ENCODE measurements at regions not wholly inside any gene's neighbourhood (a gene's known extent, or its start where the extent isn't known, plus 50 kb on each side); places are given as distances from the start of the nearest gene placed in this dataset.

DNA sequence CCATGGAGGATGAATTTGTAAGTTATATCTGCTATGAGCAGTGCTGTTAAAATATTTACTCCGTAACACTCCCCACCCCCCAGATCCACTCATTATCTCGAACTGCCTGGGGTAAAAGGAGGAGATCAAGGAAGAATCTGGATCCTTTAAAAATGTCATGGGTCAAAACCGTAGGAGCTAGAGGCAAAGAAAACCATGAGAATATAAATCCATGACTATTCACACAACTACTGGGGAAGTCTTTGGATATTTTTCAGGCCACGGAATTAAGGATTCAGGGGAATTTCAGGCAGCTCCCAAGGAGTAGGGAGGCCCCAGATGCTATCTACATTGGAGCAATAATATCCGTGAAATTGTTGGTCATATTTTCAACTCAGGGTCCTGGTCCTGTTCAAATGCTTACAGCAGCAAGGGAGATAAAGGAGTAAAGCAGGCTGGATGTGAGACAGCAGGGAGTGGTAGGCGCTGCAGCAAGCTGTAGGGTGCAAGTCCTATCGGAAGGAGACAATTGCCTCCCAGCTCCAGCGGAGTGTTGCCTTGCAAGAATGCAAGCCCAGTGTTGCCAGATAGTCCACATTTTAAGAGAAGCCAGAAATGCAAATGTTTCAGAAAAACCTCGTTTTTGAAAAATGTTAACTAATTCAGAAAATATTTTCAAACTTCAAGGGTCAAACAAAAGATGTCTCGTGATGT, 116.2 kb upstream of the KIT start:
- no peak for DNase-seq (ENCODE audit: low read depth in 4 of 4, low spot score in 3 of 4)

DNA sequence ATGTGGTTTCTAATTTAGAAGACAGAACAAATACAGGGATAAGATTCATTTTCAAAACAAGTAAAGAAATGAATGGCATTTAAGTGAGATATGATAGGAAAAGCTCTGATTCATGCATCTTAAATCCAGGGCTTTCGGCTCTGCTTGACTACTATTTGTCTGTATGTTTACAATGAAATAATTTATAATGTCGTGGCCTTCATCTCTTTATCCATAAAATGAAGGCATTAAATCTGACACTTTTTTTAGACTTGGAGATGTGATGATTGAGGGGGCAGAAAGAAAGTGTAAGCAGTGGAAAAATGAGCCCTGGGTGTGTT, 115.7 kb upstream of the KIT start:
- no peak for DNase-seq (ENCODE audit: low read depth in 4 of 4, low spot score in 3 of 4)

DNA sequence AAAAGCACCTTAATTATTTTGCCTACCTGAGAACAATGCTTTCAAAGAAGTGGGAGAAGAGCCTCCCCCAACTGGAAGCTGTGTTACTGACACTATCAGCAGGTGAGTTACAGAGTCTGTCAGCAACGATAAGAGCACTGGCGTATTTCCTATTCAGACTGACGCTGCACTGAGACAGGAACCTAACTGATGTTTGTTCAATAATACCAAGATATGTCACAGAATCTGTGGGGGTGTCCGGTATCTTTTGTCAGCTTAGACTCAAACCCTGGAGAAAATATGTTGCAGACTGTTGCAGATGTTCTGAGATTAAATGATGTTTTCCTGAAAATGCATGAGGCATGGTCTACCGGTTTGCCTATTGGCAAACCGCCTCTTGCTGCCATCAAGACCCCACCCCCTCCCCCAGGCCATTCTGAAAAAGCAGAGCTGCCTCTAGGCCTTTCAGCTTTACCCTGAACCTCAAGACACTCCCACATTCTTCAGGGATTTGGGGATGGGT, 115.2 kb upstream of the KIT start:
- no peak for DNase-seq (ENCODE audit: low read depth in 4 of 4, low spot score in 3 of 4)

DNA sequence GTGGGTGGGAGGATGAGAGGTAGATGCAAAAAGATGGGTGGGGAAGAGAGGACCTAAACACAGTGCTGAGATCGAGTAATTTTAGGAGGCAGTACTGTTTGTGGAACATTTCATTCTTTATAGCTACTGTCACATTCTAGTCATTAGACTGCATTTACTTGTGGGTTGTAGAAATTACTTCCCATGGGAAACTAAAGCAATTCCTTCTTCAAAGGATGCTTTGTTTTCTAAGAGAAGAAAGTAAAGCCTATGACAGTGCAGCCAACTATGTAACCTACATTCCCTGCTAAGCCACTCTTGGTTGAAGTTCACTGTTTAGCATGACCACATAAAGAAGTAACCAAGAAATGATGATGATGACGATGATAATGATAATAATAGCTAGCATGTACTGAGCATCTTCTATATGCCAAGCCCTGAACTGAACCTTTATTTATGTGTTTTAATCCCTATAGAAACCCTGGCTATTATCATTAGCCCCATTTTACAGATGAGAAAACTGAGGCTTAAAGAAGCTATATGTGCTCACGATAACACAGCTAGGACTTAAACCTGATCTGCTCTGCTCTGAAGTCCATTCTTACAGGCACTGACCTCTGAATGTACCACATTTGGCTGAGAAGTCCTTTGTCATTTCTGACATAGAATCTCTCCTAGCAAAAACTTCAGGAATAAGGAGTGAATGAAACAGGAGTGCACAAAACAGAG, 114.5 kb upstream of the KIT start:
- DNase-seq (ENCODE audit: low read depth in 4 of 4, low spot score in 3 of 4) = no peak

DNA sequence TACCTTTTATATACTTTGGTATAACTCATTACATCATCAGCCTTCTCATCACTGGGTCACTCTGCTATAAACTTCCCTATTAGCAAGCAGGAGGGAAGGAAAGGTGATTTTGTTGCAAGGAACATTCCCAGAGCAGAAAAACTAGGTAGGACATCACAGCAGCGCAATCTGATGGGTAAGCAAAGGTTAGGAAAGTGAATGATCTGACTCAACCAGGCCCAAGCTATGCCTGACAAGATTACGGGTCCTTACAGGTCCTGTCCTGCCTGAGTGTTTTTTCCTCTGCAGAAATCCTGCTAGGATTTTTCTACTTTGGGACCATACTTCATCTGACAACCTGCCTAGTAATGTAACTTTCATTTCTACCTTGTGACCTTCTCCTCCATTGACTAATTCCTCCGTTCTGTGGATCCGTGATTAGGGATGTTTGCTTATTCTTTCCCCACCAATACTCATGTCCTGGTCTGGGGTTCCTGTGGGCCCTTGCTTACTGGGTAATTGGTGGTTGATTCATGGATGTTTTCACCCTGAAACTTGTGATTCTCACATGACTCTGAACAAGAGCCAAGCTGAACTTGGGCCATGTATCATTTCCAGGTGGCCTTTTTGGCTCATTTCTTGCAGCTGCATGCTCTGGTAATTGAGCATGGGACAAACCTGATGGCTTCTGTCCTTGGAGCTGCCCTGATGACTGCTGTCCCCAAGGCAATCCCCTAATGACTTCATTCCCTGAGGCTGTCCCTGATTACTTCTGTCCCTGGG, 111.9 kb upstream of the KIT start:
- no peak for DNase-seq (ENCODE audit: low read depth in 4 of 4, low spot score in 3 of 4)

DNA sequence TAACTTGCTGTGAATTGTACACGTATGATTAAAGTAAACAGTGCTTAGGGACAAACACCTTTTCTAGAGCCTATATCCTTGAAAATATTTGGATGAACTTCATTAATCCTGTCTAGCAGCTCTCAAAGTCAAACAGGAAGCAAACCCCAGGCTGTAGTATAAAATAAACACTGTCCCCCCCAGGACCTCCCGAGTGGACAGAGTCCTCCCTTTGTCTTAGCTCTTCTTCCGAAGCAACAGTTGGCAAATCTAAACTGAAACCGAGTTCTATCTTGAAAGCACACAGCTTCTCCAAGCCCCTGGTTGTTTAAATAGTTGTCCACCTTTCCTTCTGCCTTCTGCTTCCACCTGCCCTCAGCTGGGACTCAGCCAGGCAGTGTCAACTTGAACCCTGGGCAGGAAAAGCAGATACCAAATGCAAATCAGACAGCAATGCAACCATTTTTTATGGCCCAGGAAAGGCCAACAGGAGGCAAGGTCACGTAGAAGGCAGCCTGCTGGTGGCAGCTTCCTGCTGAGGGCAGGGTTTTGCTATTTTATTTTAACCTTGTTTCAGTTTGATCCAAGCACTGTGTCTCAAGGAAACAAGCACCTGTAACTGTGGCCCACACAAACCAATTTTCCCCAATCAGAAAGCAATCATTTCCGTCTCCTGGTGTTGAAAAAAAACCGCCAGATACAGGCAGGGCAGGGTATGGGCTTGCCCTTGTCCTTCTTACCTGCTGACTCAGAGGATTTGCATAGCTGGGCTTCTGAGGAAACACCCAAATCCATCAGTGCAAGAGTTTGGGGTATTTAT, 110.3 kb upstream of the KIT start:
- DNase-seq (ENCODE audit: low read depth in 4 of 4, low spot score in 3 of 4) = no peak

DNA sequence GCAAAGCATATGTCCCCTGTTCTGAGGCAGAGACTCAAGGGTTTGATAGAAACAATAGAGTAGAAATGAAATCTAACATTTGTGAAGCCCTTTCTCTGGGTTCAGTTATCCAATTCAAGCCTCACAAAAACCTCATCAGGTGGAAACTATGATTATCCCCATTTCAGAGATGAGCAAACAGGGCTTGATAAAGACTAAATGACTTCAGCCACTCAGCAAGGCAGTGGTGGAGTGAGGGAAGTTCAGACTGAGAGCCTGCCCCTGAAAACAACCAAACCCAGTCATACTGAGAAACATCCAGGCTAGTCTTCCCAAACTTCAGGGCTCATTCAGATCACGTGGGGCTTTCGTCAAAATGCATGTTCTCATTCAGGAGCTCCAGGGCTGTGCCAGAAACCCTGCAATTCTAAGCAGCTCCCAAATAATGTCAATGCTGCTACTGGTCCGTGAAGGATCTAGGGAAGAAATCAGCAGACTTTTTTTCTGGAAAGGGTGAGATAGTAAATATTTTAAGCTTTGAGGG, 109.6 kb upstream of the KIT start:
- DNase-seq (ENCODE audit: low read depth in 4 of 4, low spot score in 3 of 4) = no peak

DNA sequence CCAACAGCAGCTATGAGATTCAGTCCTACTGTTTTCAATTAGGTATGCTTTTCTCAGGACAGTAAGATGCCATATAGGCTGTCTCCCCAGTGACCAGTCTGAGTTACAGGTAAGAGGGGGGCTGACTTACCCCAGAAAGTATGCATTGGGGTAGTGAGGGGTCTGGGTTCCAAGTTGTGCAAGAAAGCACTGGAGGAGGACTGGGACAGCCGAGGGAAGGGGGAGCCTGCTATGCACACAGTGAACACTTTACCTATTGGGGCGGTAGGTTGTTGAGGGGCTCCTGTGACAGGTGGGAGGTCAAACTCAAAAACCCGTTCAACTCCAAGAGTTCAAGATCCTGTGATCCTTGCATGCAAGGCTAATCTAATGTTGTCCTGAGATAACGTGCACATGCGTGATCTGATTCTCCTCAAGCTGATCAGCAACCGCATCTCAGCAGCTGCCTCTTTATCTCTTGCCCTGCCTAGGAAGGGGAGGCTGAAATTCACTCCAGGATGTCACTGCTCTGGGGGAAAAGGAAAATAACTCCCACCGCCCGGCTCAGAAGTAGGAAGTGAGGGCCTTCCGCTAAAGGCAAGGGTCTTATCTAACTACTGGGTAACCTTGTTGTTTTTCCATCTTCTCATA, 108.8 kb upstream of the KIT start:
- no peak for DNase-seq (ENCODE audit: low read depth in 4 of 4, low spot score in 3 of 4)

- DNase-seq (ENCODE audit: low read depth in 4 of 4, low spot score in 3 of 4) = no peak
These were observed 107.2 kb upstream of the KIT start for GRCh38 chr4:54550395-54551171.

GRCh38 chr4:54553001-54553400, 104.8 kb upstream of the KIT start:
- no peak for DNase-seq (ENCODE audit: low read depth in 4 of 4, low spot score in 3 of 4)

GRCh38 chr4:54554339-54554990, 103.3 kb upstream of the KIT start:
- DNase-seq (ENCODE audit: low read depth in 4 of 4, low spot score in 3 of 4) = no peak

DNA sequence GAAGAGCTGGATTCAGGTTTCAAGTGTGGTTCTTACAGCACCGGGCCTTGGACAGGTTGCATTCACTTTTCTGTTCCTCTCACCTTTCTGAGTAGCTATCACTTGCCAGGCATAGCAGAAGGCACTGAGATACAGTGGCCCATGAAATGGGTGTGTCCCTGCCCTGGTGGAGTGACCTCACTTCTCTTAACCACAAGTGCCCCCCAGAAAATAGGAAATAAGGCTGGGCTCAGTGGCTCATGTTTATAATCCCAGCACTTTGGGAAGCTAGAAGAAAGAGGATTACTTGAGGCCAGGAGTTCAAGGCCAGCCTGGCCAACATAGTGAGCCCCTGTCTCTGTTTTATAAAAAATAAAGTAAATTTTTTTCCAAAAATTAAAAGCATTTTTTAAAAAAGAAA, 101.7 kb upstream of the KIT start:
- no peak for DNase-seq (ENCODE audit: low read depth in 4 of 4, low spot score in 3 of 4)

DNA sequence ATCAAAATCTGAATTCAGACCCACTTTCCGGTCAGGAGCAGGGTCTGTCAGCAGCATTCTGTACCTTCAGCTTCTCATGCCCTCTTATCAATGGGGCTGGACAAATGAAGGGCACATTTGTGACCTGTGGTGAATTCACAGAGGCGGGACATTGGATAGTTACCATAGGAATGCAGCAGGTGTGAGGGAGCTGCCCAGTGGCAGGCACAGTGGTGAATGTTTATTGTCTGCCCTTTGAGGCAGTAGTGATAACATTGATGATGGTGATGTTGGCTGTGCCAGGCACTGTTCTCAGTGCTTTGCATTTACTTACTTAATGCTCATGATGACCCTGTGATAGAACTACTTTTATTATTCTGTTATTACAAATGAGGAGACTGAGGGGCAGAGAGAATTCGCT, 101.2 kb upstream of the KIT start:
- DNase-seq (ENCODE audit: low read depth in 4 of 4, low spot score in 3 of 4) = no peak

- no peak for DNase-seq (ENCODE audit: low read depth in 4 of 4, low spot score in 3 of 4)
These were observed 98.7 kb upstream of the KIT start for GRCh38 chr4:54558889-54559677.

GRCh38 chr4:54560513-54560912, 97.2 kb upstream of the KIT start:
- DNase-seq (ENCODE audit: low read depth in 4 of 4, low spot score in 3 of 4) = no peak

DNA sequence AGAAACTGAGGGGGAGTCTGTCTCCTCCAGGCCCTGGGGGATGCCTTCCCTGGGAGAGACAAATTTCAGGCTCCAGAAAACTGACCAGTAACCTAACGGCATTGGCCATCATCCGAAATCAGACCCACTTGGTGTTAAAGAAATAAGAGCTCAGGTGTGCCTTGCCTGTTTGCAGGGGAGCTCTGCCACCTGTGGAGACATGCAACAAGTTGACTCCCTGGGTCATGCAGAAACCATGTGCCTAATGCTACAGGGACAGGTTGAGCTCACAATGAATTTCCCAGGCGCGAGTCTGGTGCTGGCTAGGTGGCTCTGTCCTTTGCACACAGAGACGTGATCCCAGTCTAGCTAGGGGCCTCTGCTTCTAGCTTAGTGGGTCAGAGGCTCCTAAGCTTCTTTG, 95.8 kb upstream of the KIT start:
- no peak for DNase-seq (ENCODE audit: low read depth in 4 of 4, low spot score in 3 of 4)

DNA sequence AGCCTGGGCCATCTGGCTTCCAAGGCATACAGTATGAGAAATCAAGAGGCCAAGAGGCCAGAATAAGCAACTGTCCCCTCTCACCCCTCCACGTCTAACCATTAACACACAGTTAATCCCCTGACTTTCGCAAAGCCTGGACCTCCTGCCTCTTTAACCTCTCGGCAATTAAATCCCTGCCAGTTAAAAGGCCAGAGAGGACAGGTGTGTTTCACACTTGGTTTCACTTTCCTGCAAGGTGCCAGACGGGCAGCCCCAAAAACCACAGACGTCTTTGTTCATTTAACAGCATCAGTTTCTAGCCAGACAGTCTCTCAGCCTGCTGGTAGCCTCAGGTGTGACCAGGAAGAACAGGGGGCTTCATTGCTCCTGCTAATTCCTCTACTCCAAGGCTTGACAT, 91.1 kb upstream of the KIT start:
- DNase-seq (ENCODE audit: low read depth in 4 of 4, low spot score in 3 of 4) = no peak

- DNase-seq (ENCODE audit: low read depth in 4 of 4, low spot score in 3 of 4) = no peak
These were observed 90.4 kb upstream of the KIT start for GRCh38 chr4:54567327-54567726.
